LoVo (cell line): ENCODE measurements at regions not wholly inside any gene's neighbourhood (a gene's known extent, or its start where the extent isn't known, plus 50 kb on each side); places are given as distances from the start of the nearest gene placed in this dataset.
"Not testable (repeated sequence)": the region's sequence is repeated elsewhere in the genome, so short reads cannot be mapped to it uniquely, and the experiment has no call there.

Source experiments
- DNase-seq: peaks from one replicate; pipeline ENCODE4 v3.0.0-alpha.2; 2016; ENCODE audit warnings: low spot score

GRCh38 chr7:35853194-35853593 lies 52.3 kb downstream of the SEPTIN7 start:
- not testable (repeated sequence) for DNase-seq

GRCh38 chr7:35854311-35854710 lies 53.5 kb downstream of the SEPTIN7 start:
- DNase-seq = no peak

- DNase-seq = no peak
These were observed 55.3 kb downstream of the SEPTIN7 start for GRCh38 chr7:35856175-35856574.

GRCh38 chr7:35860664-35861063 lies 59.8 kb downstream of the SEPTIN7 start:
- no peak for DNase-seq

- no peak for DNase-seq
These were observed 64.4 kb downstream of the SEPTIN7 start for GRCh38 chr7:35865287-35865686.

- DNase-seq = no peak
These were observed 65.3 kb downstream of the SEPTIN7 start for GRCh38 chr7:35866186-35866585.

- not testable (repeated sequence) for DNase-seq
These were observed 68.3 kb downstream of the SEPTIN7 start for GRCh38 chr7:35869117-35869516.

- no peak for DNase-seq
These were observed 69.0 kb downstream of the SEPTIN7 start for GRCh38 chr7:35869810-35870209.

GRCh38 chr7:35871856-35872255 lies 71.0 kb downstream of the SEPTIN7 start:
- DNase-seq = no peak

- no peak for DNase-seq
These were observed 74.0 kb downstream of the SEPTIN7 start for GRCh38 chr7:35874886-35875285.

- no peak for DNase-seq
These were observed 74.4 kb downstream of the SEPTIN7 start for GRCh38 chr7:35875292-35875691.

GRCh38 chr7:35878351-35878750 lies 77.5 kb downstream of the SEPTIN7 start:
- no peak for DNase-seq

- not testable (repeated sequence) for DNase-seq
These were observed 86.6 kb downstream of the SEPTIN7 start for GRCh38 chr7:35887430-35887829.

- no peak for DNase-seq
These were observed 88.1 kb downstream of the SEPTIN7 start for GRCh38 chr7:35889001-35889400.

- no peak for DNase-seq
These were observed 89.0 kb downstream of the SEPTIN7 start for GRCh38 chr7:35889870-35890269.

- no peak for DNase-seq
These were observed 90.4 kb downstream of the SEPTIN7 start for GRCh38 chr7:35891004-35891830.

GRCh38 chr7:35893649-35894048 lies 92.8 kb downstream of the SEPTIN7 start:
- no peak for DNase-seq

GRCh38 chr7:35894721-35895120 lies 93.9 kb downstream of the SEPTIN7 start:
- no peak for DNase-seq

- DNase-seq = no peak
These were observed 99.8 kb downstream of the SEPTIN7 start for GRCh38 chr7:35900651-35901050.

GRCh38 chr7:35905555-35905954 lies 104.7 kb downstream of the SEPTIN7 start:
- DNase-seq = no peak

- DNase-seq = peak; percentile 79
These were observed 105.5 kb downstream of the SEPTIN7 start for GRCh38 chr7:35906191-35906908.

- no peak for DNase-seq
These were observed 107.7 kb downstream of the SEPTIN7 start for GRCh38 chr7:35908331-35909216.
